IMR-90 (cell line): ENCODE measurements at regions not wholly inside any gene's neighbourhood (a gene's known extent, or its start where the extent isn't known, plus 50 kb on each side); places are given as distances from the start of the nearest gene placed in this dataset.

Experiments
- ATAC-seq: fragments of 200-7000 bp; cut with Tn5 transposase; 2 replicates; pipeline ENCODE4 v1.9.1; 2020; ENCODE audit warnings: low read depth, mild to moderate bottlenecking, moderate library complexity
- BruUV-seq: library from RNA; stranded (reverse); fragments of 400-500 nt; replicated peaks from 2 replicates; lab custom pipeline; 2021; lab: Mats Ljungman, UMichigan
- CTCF ChIA-PET: fragments of 300-600 bp; formaldehyde crosslinking; extraction: SDS; loops from one replicate; lab custom pipeline; 2021; ENCODE audit warnings: antibody characterized with exemption; lab: Yijun Ruan, JAX
- POLR2A ChIA-PET: fragments of 300-600 bp; sonication (Branson Sonifier 250); formaldehyde crosslinking; loops from one replicate; lab custom pipeline; 2022; ENCODE audit warnings: antibody characterized with exemption; ENCODE audit not compliant: unreplicated experiment; lab: Charles Lee
- DNase-seq: peaks from one replicate; pipeline ENCODE4 v3.0.0; 2013
- H2AFZ ChIP-seq: replicated peaks from 2 replicates; pipeline ENCODE3; 2013; ENCODE audit warnings: low read length, mild to moderate bottlenecking; ENCODE audit not compliant: poor library complexity
- H2AK5ac ChIP-seq: 2 replicates; pipeline ENCODE4 v1.6.1; 2013; ENCODE audit warnings: low read depth, low read length, inconsistent platforms
- H2AK9ac ChIP-seq: replicated peaks from 2 replicates; pipeline ENCODE3; 2013; ENCODE audit warnings: mild to moderate bottlenecking, low read depth, low read length, moderate library complexity; ENCODE audit not compliant: poor library complexity
- H2BK120ac ChIP-seq: 2 replicates; pipeline ENCODE4 v1.6.1; 2013; ENCODE audit warnings: low read depth, low read length, inconsistent platforms
- H2BK15ac ChIP-seq: 3 replicates; pipeline ENCODE4 v1.6.1; 2013; ENCODE audit warnings: low read depth, low read length, inconsistent platforms
- H2BK20ac ChIP-seq: 2 replicates; pipeline ENCODE4 v1.6.1; 2013; ENCODE audit warnings: low read depth, mild to moderate bottlenecking, inconsistent platforms, low read length, moderate library complexity
- H2BK5ac ChIP-seq: 2 replicates; pipeline ENCODE4 v1.6.1; 2013; ENCODE audit warnings: mild to moderate bottlenecking, low read depth, low read length, inconsistent platforms; ENCODE audit not compliant: poor library complexity, severe bottlenecking
- H3K14ac ChIP-seq: replicated peaks from 2 replicates; pipeline ENCODE4 v1.6.1; 2013; ENCODE audit warnings: low read depth, low read length, inconsistent platforms
- H3K18ac ChIP-seq: 2 replicates; pipeline ENCODE4 v1.6.1; 2013; ENCODE audit warnings: low read depth, low read length, control low read depth
- H3K23ac ChIP-seq: 2 replicates; pipeline ENCODE4 v1.6.1; 2013; ENCODE audit warnings: low read depth, low read length, inconsistent platforms
- H3K27ac ChIP-seq: 2 replicates; pipeline ENCODE4 v1.5.1; 2013; ENCODE audit warnings: mild to moderate bottlenecking, control low read depth, low read length; ENCODE audit not compliant: insufficient read depth
- H3K27me3 ChIP-seq: 2 replicates; pipeline ENCODE4 v1.6.1; 2013; ENCODE audit warnings: low read length; ENCODE audit not compliant: control insufficient read depth, insufficient read depth
- H3K36me3 ChIP-seq: 2 replicates; pipeline ENCODE4 v1.6.1; 2013; ENCODE audit warnings: low read length, mixed read lengths; ENCODE audit not compliant: control insufficient read depth, insufficient read depth
- H3K4ac ChIP-seq: 2 replicates; pipeline ENCODE4 v1.6.1; 2013; ENCODE audit warnings: low read depth, low read length, inconsistent platforms
- H3K4me1 ChIP-seq: 2 replicates; pipeline ENCODE4 v1.6.1; 2013; ENCODE audit warnings: low read length, mixed read lengths; ENCODE audit not compliant: control insufficient read depth, insufficient read depth
- H3K4me2 ChIP-seq: 2 replicates; pipeline ENCODE4 v1.6.1; 2013; ENCODE audit warnings: low read depth, mild to moderate bottlenecking, control low read depth, low read length, moderate library complexity
- H3K4me3 ChIP-seq: 2 replicates; pipeline ENCODE4 v1.5.1; 2013; ENCODE audit warnings: low read depth, mild to moderate bottlenecking, control low read depth, low read length, moderate library complexity; ENCODE audit not compliant: insufficient read depth
- H3K56ac ChIP-seq: 2 replicates; pipeline ENCODE4 v1.6.1; 2013; ENCODE audit warnings: low read length, inconsistent platforms; ENCODE audit not compliant: insufficient read depth; ENCODE audit errors: extremely low read depth
- H3K79me1 ChIP-seq, 2 experiments: 2 replicates each; pipeline ENCODE4 v1.6.1; 2013; ENCODE audit warnings: low read length in 2 of 2, inconsistent platforms in 1 of 2, low read depth in 1 of 2
- H3K9ac ChIP-seq: 2 replicates; pipeline ENCODE4 v1.6.1; 2013; ENCODE audit warnings: low read depth, low read length, control low read depth
- H3K9me1 ChIP-seq: 2 replicates; pipeline ENCODE4 v1.6.1; 2013; ENCODE audit warnings: low read length, inconsistent platforms; ENCODE audit not compliant: insufficient read depth
- H3K9me3 ChIP-seq: 2 replicates; pipeline ENCODE4 v1.6.1; 2013; ENCODE audit warnings: low read length; ENCODE audit not compliant: control insufficient read depth, insufficient read depth
- H4K20me1 ChIP-seq: 2 replicates; pipeline ENCODE4 v1.6.1; 2013; ENCODE audit warnings: low read length, inconsistent platforms; ENCODE audit not compliant: insufficient read depth
- H4K5ac ChIP-seq: 2 replicates; pipeline ENCODE4 v1.6.1; 2013; ENCODE audit warnings: mild to moderate bottlenecking, low read depth, low read length, control low read depth
- H4K8ac ChIP-seq, 2 experiments: 2 replicates each; pipeline ENCODE4 v1.6.1; 2013; ENCODE audit warnings: low read depth in 2 of 2, low read length in 2 of 2, control low read depth in 1 of 2, inconsistent platforms in 1 of 2
- H4K91ac ChIP-seq: 2 replicates; pipeline ENCODE4 v1.6.1; 2013; ENCODE audit warnings: low read depth, low read length, inconsistent platforms; ENCODE audit not compliant: insufficient read depth
- BHLHE40 ChIP-seq: fragments of 150-350 bp; IDR thresholded peaks from 2 replicates; pipeline ENCODE4 v1.6.1; 2016; ENCODE audit warnings: mild to moderate bottlenecking, low read depth, low read length
- CEBPB ChIP-seq: IDR thresholded peaks from 2 replicates; pipeline ENCODE4 v1.6.1; 2012; ENCODE audit warnings: low read depth, low read length, improper control_type of control experiment
- CHD1 ChIP-seq: IDR thresholded peaks from 2 replicates; pipeline ENCODE4 v1.6.1; 2012; ENCODE audit warnings: low read depth, low read length, improper control_type of control experiment
- FOS ChIP-seq: fragments of 150-350 bp; IDR thresholded peaks from 2 replicates; pipeline ENCODE4 v1.6.1; 2016; ENCODE audit warnings: low read depth, low read length
- MAFK ChIP-seq: IDR thresholded peaks from 2 replicates; pipeline ENCODE4 v1.6.1; 2012; ENCODE audit warnings: low read depth, low read length, improper control_type of control experiment
- MAZ ChIP-seq: IDR thresholded peaks from 2 replicates; pipeline ENCODE4 v1.6.1; 2012; ENCODE audit warnings: low read depth, mild to moderate bottlenecking, low read length, improper control_type of control experiment, moderate library complexity, borderline replicate concordance
- MXI1 ChIP-seq: IDR thresholded peaks from 2 replicates; pipeline ENCODE4 v1.6.1; 2012; ENCODE audit warnings: low read depth, mild to moderate bottlenecking, low read length, moderate library complexity, borderline replicate concordance
- NFE2L2 ChIP-seq: fragments of 150-350 bp; IDR thresholded peaks from 2 replicates; pipeline ENCODE4 v1.6.1; 2016; ENCODE audit warnings: low read depth, mild to moderate bottlenecking, low read length
- POLR2A ChIP-seq: IDR thresholded peaks from 2 replicates; pipeline ENCODE4 v1.6.1; 2012; ENCODE audit warnings: mild to moderate bottlenecking, low read depth, low read length
- RAD21 ChIP-seq: IDR thresholded peaks from 2 replicates; pipeline ENCODE4 v1.6.1; 2012; ENCODE audit warnings: low read length, improper control_type of control experiment
- RCOR1 ChIP-seq: IDR thresholded peaks from 2 replicates; pipeline ENCODE4 v1.6.1; 2012; ENCODE audit warnings: mild to moderate bottlenecking, low read length, improper control_type of control experiment; ENCODE audit not compliant: insufficient replicate concordance
- RFX5 ChIP-seq: IDR thresholded peaks from 2 replicates; pipeline ENCODE4 v1.8.0; 2012; ENCODE audit warnings: low read depth, mild to moderate bottlenecking, low read length, moderate library complexity
- SMC3 ChIP-seq: fragments of 150-350 bp; IDR thresholded peaks from 2 replicates; pipeline ENCODE4 v1.6.1; 2016; ENCODE audit warnings: low read depth, mild to moderate bottlenecking, antibody characterized with exemption, low read length, moderate library complexity
- WGBS, 2 experiments: methylation state at CpG; one replicate each; pipeline versions ENCODE4 v1.1.5 to v1.1.7; 2013; ENCODE audit warnings: missing lambda C conversion rate in 2 of 2; ENCODE audit not compliant: insufficient read length in 1 of 2; ENCODE audit errors: extremely low coverage in 2 of 2; 5-methylcytosine and 5-hydroxymethylcytosine counted together
- dilution Hi-C: fragments of 300-500 bp; cut with HindIII; formaldehyde crosslinking; loops from one replicate; pipeline ENCODE4 v1.14.3; 2018; ENCODE audit warnings: low sequenced_read_pairs; ENCODE audit not compliant: unreplicated experiment
- in situ Hi-C: fragments of 300-500 bp; cut with MboI; formaldehyde crosslinking; loops from 3 replicates; pipeline ENCODE4 v1.14.3; 2019; ENCODE audit warnings: low sequenced_read_pairs, inconsistent platforms, mixed read lengths
- intact Hi-C: fragments of 100-400 bp; cut with micrococcal nuclease; formaldehyde crosslinking; loops from 2 replicates; pipeline ENCODE4 v1.10.0; 2022
- TF ChIP-seq, protein P1 (sequence below): conservative IDR thresholded peaks from 2 replicates; pipeline ENCODE4 v1.5.1; 2012; ENCODE audit warnings: mild to moderate bottlenecking, low read depth, low read length, improper control_type of control experiment
- TF ChIP-seq, protein P2 (sequence below): fragments of 150-350 bp; IDR thresholded peaks from 2 replicates; pipeline ENCODE4 v1.6.1; 2016; ENCODE audit warnings: low read depth, mild to moderate bottlenecking, low read length, moderate library complexity, borderline replicate concordance
- TF ChIP-seq, protein P3 (sequence below): fragments of 150-350 bp; IDR thresholded peaks from 2 replicates; pipeline ENCODE4 v1.6.1; 2017; ENCODE audit warnings: mild to moderate bottlenecking, antibody characterized with exemption, low read length, low read depth

DNA sequence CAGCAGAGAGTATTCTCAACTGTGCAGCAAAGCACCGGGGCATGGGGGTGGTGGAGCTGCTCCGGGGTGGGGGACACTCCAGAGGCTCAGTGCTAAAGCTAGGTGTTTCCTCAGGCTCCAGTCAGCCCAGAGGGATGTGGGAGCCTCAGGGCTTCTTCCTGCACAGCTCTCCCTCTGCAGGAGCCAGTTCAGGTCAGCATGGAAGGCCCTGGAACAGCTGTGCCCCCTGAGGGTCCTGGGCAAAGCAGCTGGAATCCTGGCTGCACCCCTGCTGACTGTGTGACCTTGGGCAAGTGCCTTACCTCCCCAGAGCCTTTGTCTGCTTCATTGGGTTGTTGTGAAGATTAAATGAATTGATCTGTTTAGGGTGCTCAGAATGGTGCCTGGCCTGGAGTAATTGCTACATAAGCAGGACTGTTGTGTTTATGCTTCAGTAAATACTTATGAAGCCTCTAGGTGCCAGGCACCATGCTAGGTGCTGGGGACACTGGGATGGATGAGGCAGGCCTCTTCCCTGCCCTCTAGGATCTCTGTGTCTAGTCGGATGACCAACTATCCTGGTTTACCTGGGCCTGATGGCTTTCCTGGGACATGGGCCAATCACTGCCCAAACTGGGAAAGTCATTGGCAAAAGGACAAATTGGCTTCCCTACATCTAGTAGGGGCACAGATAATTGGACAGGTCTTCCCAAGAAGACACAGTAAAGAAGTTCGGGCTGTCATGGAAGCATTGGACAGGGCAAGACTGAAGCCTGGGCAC lies 64.2 kb upstream of the LCTL start:
- intact Hi-C loops = no loop called here
- BruUV-seq = no TSS peak
- in situ Hi-C loops = no loop called here

More for the DNA sequence above, 64.2 kb upstream of the LCTL start:
- ChIA-PET POLR2A (no interaction called here), CTCF (no interaction called here)
- no peak overlapping the region for H4K5ac ChIP-seq
- TF ChIP-seq RFX5 = no peak
- no peak for TF ChIP-seq FOS
- no peak for TF ChIP-seq RCOR1
- TF ChIP-seq CEBPB = no peak
- TF ChIP-seq, protein P1, sequence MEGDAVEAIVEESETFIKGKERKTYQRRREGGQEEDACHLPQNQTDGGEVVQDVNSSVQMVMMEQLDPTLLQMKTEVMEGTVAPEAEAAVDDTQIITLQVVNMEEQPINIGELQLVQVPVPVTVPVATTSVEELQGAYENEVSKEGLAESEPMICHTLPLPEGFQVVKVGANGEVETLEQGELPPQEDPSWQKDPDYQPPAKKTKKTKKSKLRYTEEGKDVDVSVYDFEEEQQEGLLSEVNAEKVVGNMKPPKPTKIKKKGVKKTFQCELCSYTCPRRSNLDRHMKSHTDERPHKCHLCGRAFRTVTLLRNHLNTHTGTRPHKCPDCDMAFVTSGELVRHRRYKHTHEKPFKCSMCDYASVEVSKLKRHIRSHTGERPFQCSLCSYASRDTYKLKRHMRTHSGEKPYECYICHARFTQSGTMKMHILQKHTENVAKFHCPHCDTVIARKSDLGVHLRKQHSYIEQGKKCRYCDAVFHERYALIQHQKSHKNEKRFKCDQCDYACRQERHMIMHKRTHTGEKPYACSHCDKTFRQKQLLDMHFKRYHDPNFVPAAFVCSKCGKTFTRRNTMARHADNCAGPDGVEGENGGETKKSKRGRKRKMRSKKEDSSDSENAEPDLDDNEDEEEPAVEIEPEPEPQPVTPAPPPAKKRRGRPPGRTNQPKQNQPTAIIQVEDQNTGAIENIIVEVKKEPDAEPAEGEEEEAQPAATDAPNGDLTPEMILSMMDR = no peak
- no peak for TF ChIP-seq RAD21
- TF ChIP-seq POLR2A = no peak
- TF ChIP-seq MAFK = no peak
- no peak for TF ChIP-seq MXI1
- no peak for TF ChIP-seq BHLHE40
- TF ChIP-seq, protein P2, sequence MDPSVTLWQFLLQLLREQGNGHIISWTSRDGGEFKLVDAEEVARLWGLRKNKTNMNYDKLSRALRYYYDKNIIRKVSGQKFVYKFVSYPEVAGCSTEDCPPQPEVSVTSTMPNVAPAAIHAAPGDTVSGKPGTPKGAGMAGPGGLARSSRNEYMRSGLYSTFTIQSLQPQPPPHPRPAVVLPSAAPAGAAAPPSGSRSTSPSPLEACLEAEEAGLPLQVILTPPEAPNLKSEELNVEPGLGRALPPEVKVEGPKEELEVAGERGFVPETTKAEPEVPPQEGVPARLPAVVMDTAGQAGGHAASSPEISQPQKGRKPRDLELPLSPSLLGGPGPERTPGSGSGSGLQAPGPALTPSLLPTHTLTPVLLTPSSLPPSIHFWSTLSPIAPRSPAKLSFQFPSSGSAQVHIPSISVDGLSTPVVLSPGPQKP = no peak
- no peak for TF ChIP-seq SMC3
- TF ChIP-seq MAZ = no peak
- no peak for TF ChIP-seq NFE2L2
- TF ChIP-seq, protein P3, sequence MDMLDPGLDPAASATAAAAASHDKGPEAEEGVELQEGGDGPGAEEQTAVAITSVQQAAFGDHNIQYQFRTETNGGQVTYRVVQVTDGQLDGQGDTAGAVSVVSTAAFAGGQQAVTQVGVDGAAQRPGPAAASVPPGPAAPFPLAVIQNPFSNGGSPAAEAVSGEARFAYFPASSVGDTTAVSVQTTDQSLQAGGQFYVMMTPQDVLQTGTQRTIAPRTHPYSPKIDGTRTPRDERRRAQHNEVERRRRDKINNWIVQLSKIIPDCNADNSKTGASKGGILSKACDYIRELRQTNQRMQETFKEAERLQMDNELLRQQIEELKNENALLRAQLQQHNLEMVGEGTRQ = no peak
- TF ChIP-seq CHD1 = no peak
- no peak overlapping the region for H3K56ac ChIP-seq
- no peak overlapping the region for H3K9ac ChIP-seq
- no peaks in the 10 kb centered on the region for H3K27me3 ChIP-seq
- H2BK20ac ChIP-seq = no peak overlapping the region
- no peak for ATAC-seq
- WGBS, 2 experiments = 84% methylated on average over 3 of the region's 4 CpGs; no CpG with 5 or more reads in 1 of the 2 experiments
- H4K91ac ChIP-seq = no peak overlapping the region
- H3K23ac ChIP-seq = no peak overlapping the region
- dilution Hi-C loops = no loop called here
- H2BK15ac ChIP-seq = no peak overlapping the region
- H2AK5ac ChIP-seq = no peak overlapping the region
- no peak overlapping the region for H2BK120ac ChIP-seq
- H2AK9ac ChIP-seq = no peak overlapping the region
- no peak for DNase-seq
- no peak overlapping the region for H4K8ac ChIP-seq
- H3K4me3 ChIP-seq = no peak overlapping the region
- no peak overlapping the region for H3K18ac ChIP-seq
- H2BK5ac ChIP-seq = no peak overlapping the region
- H3K79me1 ChIP-seq = no peaks in the 10 kb centered on the region
- no peak overlapping the region for H3K27ac ChIP-seq
- H4K20me1 ChIP-seq = no peaks in the 10 kb centered on the region
- H3K9me3 ChIP-seq = no peaks in the 10 kb centered on the region
- H3K14ac ChIP-seq = no peak overlapping the region
- no peak overlapping the region for H2AFZ ChIP-seq
- H3K4ac ChIP-seq = no peak overlapping the region
- H3K9me1 ChIP-seq = no peaks in the 10 kb centered on the region; the same call in 1 of the 2 replicates
- no peak overlapping the region for H3K4me2 ChIP-seq
- H3K36me3 ChIP-seq = no peaks in the 10 kb centered on the region
- H3K4me1 ChIP-seq = peaks cover 2% of the 10 kb centered on the region; the same call in 1 of the 2 replicates
